ENCODE measurements at regions not wholly inside any gene's neighbourhood (a gene's known extent, or its start where the extent isn't known, plus 50 kb on each side); places are given as distances from the start of the nearest gene placed in this dataset.

DNA sequence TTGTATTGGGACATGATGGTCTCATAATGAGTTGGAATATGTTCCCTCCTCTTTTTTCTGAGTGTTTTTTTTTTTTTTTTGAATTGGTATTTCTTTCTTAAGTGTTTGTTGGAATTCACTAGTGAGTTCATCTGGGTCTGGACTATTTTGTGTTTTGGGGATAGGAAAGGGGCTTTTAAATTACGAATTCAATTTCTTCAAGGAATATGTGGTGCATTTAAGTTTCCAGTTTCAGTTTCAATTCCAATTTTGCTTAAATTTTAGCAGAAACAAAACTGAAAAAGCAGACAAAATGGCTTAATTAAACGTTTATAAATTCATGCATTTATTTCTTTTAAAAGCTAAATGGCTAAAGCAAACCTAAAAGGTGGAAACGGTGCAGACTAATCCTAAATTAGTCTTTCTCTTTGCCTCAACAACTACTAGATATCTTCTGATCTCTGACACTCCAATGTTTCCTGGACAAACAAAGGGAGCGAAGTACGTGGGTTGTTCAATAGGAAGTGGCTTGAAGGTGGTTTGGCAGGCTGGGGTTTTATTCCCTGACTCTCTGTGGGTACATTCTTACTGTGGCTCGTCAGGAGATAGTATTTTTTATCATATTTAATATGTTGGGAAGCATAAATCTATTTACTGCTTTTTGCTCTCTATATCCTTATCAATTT is 50.0 kb upstream of the CORO2B start:
- ATAC-seq (no peak), DNase-seq (ENCODE audit: low spot score) (no peak)
- Histone ChIP-seq H2AFZ (no peak overlapping the region), H3K9me2 (ENCODE audit: insufficient read depth) (no peaks in the 10 kb centered on the region), H3K79me2 (replicated peaks; ENCODE audit: insufficient read depth) (no peaks in the 10 kb centered on the region), H3F3A (replicated peaks; ENCODE audit: low read depth) (no peaks in the 10 kb centered on the region), H3K4me3 (no peak overlapping the region), H3K4me2 (no peak overlapping the region), H4K20me1 (replicated peaks; ENCODE audit: insufficient read depth) (no peaks in the 10 kb centered on the region), H3K4me1 (ENCODE audit: insufficient read depth) (no peaks in the 10 kb centered on the region; the same call in 1 of the 2 replicates), H3K27me3 (ENCODE audit: insufficient read depth) (no peaks in the 10 kb centered on the region), H3K27ac (ENCODE audit: low read depth) (no peak overlapping the region), H3K36me3 (ENCODE audit: insufficient read depth) (no peaks in the 10 kb centered on the region)
- H3K27me3 Mint-ChIP-seq (ENCODE audit: insufficient read depth, low read depth, poor library complexity): no peaks in the 10 kb centered on the region
- H3K36me3 Mint-ChIP-seq (ENCODE audit: low read depth): no peaks in the 10 kb centered on the region; the same call in 2 of the 3 replicates
- no peak overlapping the region for H3K27ac Mint-ChIP-seq
- H3K4me1 Mint-ChIP-seq: peaks cover 5% of the 10 kb centered on the region
- no peak overlapping the region for H3K4me3 Mint-ChIP-seq
- TF ChIP-seq, protein P1, sequence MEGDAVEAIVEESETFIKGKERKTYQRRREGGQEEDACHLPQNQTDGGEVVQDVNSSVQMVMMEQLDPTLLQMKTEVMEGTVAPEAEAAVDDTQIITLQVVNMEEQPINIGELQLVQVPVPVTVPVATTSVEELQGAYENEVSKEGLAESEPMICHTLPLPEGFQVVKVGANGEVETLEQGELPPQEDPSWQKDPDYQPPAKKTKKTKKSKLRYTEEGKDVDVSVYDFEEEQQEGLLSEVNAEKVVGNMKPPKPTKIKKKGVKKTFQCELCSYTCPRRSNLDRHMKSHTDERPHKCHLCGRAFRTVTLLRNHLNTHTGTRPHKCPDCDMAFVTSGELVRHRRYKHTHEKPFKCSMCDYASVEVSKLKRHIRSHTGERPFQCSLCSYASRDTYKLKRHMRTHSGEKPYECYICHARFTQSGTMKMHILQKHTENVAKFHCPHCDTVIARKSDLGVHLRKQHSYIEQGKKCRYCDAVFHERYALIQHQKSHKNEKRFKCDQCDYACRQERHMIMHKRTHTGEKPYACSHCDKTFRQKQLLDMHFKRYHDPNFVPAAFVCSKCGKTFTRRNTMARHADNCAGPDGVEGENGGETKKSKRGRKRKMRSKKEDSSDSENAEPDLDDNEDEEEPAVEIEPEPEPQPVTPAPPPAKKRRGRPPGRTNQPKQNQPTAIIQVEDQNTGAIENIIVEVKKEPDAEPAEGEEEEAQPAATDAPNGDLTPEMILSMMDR (conservative IDR thresholded peaks at IDR 0.05; ENCODE audit: low read depth in 2 of 2): no peak
- TF ChIP-seq ZNF114 (CRISPR knock-in tag; IDR thresholded peaks at IDR 0.05) (no peak), CREB1 (CRISPR knock-in tag; IDR thresholded peaks at IDR 0.05; ENCODE audit: low read depth) (no peak), STAT1 (IDR thresholded peaks at IDR 0.05; ENCODE audit: unreplicated experiment) (no peak), NANOG (IDR thresholded peaks at IDR 0.05; ENCODE audit: borderline replicate concordance) (no peak), ZNF331 (CRISPR knock-in tag; IDR thresholded peaks at IDR 0.05; ENCODE audit: low read depth) (no peak), EZH2phosphoT487 (IDR thresholded peaks at IDR 0.05; ENCODE audit: unreplicated experiment) (no peak)
- TF ChIP-seq, protein P2, sequence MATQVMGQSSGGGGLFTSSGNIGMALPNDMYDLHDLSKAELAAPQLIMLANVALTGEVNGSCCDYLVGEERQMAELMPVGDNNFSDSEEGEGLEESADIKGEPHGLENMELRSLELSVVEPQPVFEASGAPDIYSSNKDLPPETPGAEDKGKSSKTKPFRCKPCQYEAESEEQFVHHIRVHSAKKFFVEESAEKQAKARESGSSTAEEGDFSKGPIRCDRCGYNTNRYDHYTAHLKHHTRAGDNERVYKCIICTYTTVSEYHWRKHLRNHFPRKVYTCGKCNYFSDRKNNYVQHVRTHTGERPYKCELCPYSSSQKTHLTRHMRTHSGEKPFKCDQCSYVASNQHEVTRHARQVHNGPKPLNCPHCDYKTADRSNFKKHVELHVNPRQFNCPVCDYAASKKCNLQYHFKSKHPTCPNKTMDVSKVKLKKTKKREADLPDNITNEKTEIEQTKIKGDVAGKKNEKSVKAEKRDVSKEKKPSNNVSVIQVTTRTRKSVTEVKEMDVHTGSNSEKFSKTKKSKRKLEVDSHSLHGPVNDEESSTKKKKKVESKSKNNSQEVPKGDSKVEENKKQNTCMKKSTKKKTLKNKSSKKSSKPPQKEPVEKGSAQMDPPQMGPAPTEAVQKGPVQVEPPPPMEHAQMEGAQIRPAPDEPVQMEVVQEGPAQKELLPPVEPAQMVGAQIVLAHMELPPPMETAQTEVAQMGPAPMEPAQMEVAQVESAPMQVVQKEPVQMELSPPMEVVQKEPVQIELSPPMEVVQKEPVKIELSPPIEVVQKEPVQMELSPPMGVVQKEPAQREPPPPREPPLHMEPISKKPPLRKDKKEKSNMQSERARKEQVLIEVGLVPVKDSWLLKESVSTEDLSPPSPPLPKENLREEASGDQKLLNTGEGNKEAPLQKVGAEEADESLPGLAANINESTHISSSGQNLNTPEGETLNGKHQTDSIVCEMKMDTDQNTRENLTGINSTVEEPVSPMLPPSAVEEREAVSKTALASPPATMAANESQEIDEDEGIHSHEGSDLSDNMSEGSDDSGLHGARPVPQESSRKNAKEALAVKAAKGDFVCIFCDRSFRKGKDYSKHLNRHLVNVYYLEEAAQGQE (IDR thresholded peaks at IDR 0.05; ENCODE audit: unreplicated experiment): no peak
- H3K9me3 Mint-ChIP-seq: peaks cover 15% of the 10 kb centered on the region; the same call in 2 of the 3 replicates
